Thyroid gland (tissue), 4 donors: ENCODE measurements at regions not wholly inside any gene's neighbourhood (a gene's known extent, or its start where the extent isn't known, plus 50 kb on each side); places are given as distances from the start of the nearest gene placed in this dataset.
"Not testable (repeated sequence)": the region's sequence is repeated elsewhere in the genome, so short reads cannot be mapped to it uniquely, and the experiment has no call there.

Experiments
- POLR2A ChIP-seq, 2 donors: fragments of 450-650 bp; IDR thresholded peaks; one replicate each; pipeline ENCODE4 v1.6.1; 2017; ENCODE audit warnings: antibody characterized with exemption in 2 of 2, mild to moderate bottlenecking in 2 of 2, moderate library complexity in 1 of 2
- TF ChIP-seq, protein P1 (sequence below), 6 experiments: fragments of 200-600 bp in 3 of 6; fragments of 450-650 bp in 3 of 6; sonication (generic) in 3 of 6; IDR thresholded peaks; one replicate each; pipeline ENCODE4 v1.5.1; 2016 to 2019; ENCODE audit warnings: antibody characterized with exemption in 6 of 6, mild to moderate bottlenecking in 2 of 6, inconsistent platforms in 1 of 6, moderate library complexity in 1 of 6

DNA sequence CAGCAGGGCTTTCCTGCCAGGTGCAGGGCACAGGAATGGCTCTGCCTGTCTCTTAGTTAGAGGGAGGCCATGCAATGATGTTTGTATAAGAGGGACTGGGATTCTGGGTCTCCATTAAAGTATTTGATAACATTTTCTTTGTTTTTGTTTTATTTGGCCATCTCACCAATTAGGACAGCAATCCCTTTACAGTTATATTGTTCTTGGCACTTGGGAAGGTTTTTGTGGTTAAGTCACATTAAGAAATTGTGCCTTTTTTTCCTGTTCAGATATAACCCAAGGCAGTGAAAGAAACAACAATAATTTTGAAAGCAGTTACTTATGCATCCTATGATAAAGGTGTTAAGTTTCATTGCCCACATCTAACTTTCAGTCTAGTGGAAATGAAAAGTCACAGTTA, 237.4 kb upstream of the PRSS58 start:
- TF ChIP-seq POLR2A (IDR thresholded peaks at IDR 0.05) = not testable (repeated sequence)
- TF ChIP-seq, protein P1, sequence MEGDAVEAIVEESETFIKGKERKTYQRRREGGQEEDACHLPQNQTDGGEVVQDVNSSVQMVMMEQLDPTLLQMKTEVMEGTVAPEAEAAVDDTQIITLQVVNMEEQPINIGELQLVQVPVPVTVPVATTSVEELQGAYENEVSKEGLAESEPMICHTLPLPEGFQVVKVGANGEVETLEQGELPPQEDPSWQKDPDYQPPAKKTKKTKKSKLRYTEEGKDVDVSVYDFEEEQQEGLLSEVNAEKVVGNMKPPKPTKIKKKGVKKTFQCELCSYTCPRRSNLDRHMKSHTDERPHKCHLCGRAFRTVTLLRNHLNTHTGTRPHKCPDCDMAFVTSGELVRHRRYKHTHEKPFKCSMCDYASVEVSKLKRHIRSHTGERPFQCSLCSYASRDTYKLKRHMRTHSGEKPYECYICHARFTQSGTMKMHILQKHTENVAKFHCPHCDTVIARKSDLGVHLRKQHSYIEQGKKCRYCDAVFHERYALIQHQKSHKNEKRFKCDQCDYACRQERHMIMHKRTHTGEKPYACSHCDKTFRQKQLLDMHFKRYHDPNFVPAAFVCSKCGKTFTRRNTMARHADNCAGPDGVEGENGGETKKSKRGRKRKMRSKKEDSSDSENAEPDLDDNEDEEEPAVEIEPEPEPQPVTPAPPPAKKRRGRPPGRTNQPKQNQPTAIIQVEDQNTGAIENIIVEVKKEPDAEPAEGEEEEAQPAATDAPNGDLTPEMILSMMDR (IDR thresholded peaks at IDR 0.05) = not testable (repeated sequence)
